OCI-LY1 (cell line): ENCODE measurements at regions not wholly inside any gene's neighbourhood (a gene's known extent, or its start where the extent isn't known, plus 50 kb on each side); places are given as distances from the start of the nearest gene placed in this dataset.
A peak's percentile ranks its signal among the peaks of the same experiment; 100 is the strongest.

ENCODE experiments used
- H2AFZ ChIP-seq: fragments of 200-600 bp; sonication (generic), shearing (Covaris generic); 2 replicates; pipeline ENCODE4 v1.6.0; 2014; ENCODE audit warnings: antibody characterized with exemption, mild to moderate bottlenecking, low read length
- H3F3A ChIP-seq: fragments of 200-600 bp; sonication (generic), shearing (Covaris generic); 2 replicates; pipeline ENCODE4 v1.6.0; 2014; ENCODE audit warnings: mild to moderate bottlenecking, antibody characterized with exemption, low read length, moderate library complexity; ENCODE audit not compliant: insufficient read depth
- H3K27ac ChIP-seq: fragments of 200-600 bp; sonication (generic); 2 replicates; pipeline ENCODE4 v1.5.1; 2014; ENCODE audit warnings: low read length, mixed run types, mild to moderate bottlenecking, low read depth; ENCODE audit not compliant: poor library complexity, severe bottlenecking
- H3K27me3 ChIP-seq: fragments of 200-600 bp; sonication (generic); 2 replicates; pipeline ENCODE4 v1.6.0; 2014; ENCODE audit warnings: antibody characterized with exemption, mild to moderate bottlenecking, low read length, moderate library complexity; ENCODE audit not compliant: insufficient read depth
- H3K36me3 ChIP-seq: fragments of 200-600 bp; sonication (generic); 2 replicates; pipeline ENCODE4 v1.6.1; 2014; ENCODE audit warnings: mild to moderate bottlenecking, antibody characterized with exemption, low read length, moderate library complexity, mixed read lengths; ENCODE audit not compliant: insufficient read depth
- H3K4me1 ChIP-seq: fragments of 200-600 bp; sonication (generic); 2 replicates; pipeline ENCODE4 v1.5.1; 2014; ENCODE audit warnings: mild to moderate bottlenecking, low read length, moderate library complexity; ENCODE audit not compliant: insufficient read depth, severe bottlenecking
- H3K4me2 ChIP-seq: fragments of 200-600 bp; sonication (generic), shearing (Covaris generic); 2 replicates; pipeline ENCODE4 v1.6.1; 2014; ENCODE audit warnings: low read length
- H3K4me3 ChIP-seq: fragments of 200-600 bp; sonication (generic); 2 replicates; pipeline ENCODE4 v1.5.1; 2014; ENCODE audit warnings: low read length, low read depth, mild to moderate bottlenecking, mixed read lengths; ENCODE audit not compliant: poor library complexity, severe bottlenecking
- H3K79me2 ChIP-seq: fragments of 200-600 bp; shearing (Covaris generic); 2 replicates; pipeline ENCODE4 v1.6.1; 2016; ENCODE audit warnings: mixed run types, low read length, mixed read lengths; ENCODE audit not compliant: insufficient read depth
- H3K9ac ChIP-seq: fragments of 200-600 bp; sonication (generic), shearing (Covaris generic); 2 replicates; pipeline ENCODE4 v1.6.1; 2014; ENCODE audit warnings: mild to moderate bottlenecking, low read length, mixed read lengths
- H3K9me2 ChIP-seq: fragments of 200-600 bp; sonication (generic), shearing (Covaris generic); 2 replicates; pipeline ENCODE4 v1.6.1; 2014; ENCODE audit warnings: low read depth, mild to moderate bottlenecking, low read length, mixed read lengths
- H3K9me3 ChIP-seq: fragments of 200-600 bp; shearing (Covaris generic); 2 replicates; pipeline ENCODE4 v1.6.1; 2014; ENCODE audit warnings: low read length, mixed read lengths
- H4K20me1 ChIP-seq: fragments of 200-600 bp; sonication (generic), shearing (Covaris generic); 2 replicates; pipeline ENCODE4 v1.6.0; 2016; ENCODE audit warnings: mild to moderate bottlenecking, low read length; ENCODE audit not compliant: insufficient read depth
- EZH2 ChIP-seq: fragments of 200-600 bp; sonication (generic), shearing (Covaris generic); IDR thresholded peaks from 2 replicates; pipeline ENCODE4 v1.8.0; 2017; ENCODE audit warnings: borderline replicate concordance, mixed run types, mild to moderate bottlenecking, antibody characterized with exemption, low read length, moderate library complexity, mixed read lengths
- TF ChIP-seq, protein P1 (sequence below): fragments of 200-600 bp; sonication (generic), shearing (Covaris generic); IDR thresholded peaks from 2 replicates; pipeline ENCODE4 v1.5.1; 2017; ENCODE audit warnings: mild to moderate bottlenecking, antibody characterized with exemption, low read length, moderate library complexity, mixed read lengths

DNA sequence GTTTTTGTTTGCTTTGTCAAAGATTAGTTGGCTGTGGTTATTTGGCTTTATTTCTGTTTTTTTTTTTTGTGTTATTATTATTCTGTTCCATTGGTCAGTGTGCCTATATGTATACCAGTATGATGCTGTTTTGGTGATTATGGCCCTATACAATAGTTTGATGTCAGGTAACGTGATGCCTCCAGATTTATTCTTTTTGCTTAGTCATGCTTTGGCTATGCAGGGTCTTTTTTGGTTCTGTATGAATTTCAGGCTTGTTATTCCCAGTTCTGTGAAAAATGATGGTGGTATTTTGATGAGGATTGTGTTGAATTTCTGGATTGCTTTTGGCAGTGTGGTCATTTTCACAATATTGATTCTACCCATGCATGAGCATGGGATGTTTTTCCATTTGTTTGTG, 312.8 kb downstream of the TAF11L14 start:
- Histone ChIP-seq H4K20me1 (no peaks in the 10 kb centered on the region), H3K4me2 (no peak overlapping the region), H3K79me2 (no peaks in the 10 kb centered on the region), H3K9ac (no peak overlapping the region), H3K9me3 (no peaks in the 10 kb centered on the region), H2AFZ (no peak overlapping the region), H3F3A (no peaks in the 10 kb centered on the region), H3K9me2 (no peaks in the 10 kb centered on the region), H3K4me1 (no peaks in the 10 kb centered on the region), H3K36me3 (no peaks in the 10 kb centered on the region), H3K4me3 (no peak overlapping the region), H3K27me3 (no peaks in the 10 kb centered on the region), H3K27ac (no peak overlapping the region)
- TF ChIP-seq, protein P1, sequence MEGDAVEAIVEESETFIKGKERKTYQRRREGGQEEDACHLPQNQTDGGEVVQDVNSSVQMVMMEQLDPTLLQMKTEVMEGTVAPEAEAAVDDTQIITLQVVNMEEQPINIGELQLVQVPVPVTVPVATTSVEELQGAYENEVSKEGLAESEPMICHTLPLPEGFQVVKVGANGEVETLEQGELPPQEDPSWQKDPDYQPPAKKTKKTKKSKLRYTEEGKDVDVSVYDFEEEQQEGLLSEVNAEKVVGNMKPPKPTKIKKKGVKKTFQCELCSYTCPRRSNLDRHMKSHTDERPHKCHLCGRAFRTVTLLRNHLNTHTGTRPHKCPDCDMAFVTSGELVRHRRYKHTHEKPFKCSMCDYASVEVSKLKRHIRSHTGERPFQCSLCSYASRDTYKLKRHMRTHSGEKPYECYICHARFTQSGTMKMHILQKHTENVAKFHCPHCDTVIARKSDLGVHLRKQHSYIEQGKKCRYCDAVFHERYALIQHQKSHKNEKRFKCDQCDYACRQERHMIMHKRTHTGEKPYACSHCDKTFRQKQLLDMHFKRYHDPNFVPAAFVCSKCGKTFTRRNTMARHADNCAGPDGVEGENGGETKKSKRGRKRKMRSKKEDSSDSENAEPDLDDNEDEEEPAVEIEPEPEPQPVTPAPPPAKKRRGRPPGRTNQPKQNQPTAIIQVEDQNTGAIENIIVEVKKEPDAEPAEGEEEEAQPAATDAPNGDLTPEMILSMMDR = no peak
- no peak for TF ChIP-seq EZH2

DNA sequence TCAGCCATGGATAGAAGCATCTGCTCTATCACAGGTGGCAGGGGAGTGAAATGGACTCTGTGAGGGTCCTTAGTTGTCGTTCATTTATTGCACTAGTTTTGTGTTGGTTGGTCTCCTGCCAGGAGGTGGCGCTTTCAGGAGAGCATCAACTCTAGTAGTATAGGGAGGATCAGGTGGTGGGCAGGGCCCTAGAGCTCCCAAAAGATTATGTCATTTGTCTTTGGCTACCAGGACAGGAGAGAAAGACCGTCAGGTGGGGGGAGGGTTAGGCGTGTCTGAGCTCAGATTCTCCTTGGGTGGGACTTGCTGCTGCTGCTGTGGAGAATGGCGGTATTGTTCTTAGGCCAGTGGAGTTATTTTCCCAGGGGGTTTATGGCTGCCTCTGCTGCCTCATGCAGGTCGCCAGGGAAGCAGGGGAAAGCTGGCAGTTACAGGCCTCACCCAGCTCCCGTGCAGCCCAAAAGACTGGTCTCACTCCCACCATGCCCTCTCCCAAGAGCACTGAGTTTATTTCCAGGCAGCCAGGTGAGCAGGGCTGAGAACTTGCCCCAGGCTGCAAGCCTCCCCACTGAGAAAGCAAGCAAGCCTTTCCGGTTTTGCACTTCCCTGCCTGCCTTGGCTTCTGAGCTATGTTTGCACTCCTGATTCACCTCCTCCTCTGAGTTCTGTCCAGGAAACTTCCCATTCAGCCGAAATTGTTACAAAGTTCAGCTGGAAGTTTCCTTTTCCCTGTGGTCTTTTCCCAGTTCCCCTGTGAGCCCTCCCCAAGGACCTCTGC, 317.3 kb downstream of the TAF11L14 start:
- no peaks in the 10 kb centered on the region for H3K4me1 ChIP-seq
- no peaks in the 10 kb centered on the region for H3K9me3 ChIP-seq
- no peaks in the 10 kb centered on the region for H3K9me2 ChIP-seq
- no peaks in the 10 kb centered on the region for H3K36me3 ChIP-seq
- H3K4me3 ChIP-seq = no peak overlapping the region
- no peaks in the 10 kb centered on the region for H4K20me1 ChIP-seq
- no peaks in the 10 kb centered on the region for H3K27me3 ChIP-seq
- H3K79me2 ChIP-seq = no peaks in the 10 kb centered on the region
- H3K27ac ChIP-seq = no peak overlapping the region
- H3K9ac ChIP-seq = no peak overlapping the region
- no peak overlapping the region for H2AFZ ChIP-seq
- no peaks in the 10 kb centered on the region for H3F3A ChIP-seq
- no peak overlapping the region for H3K4me2 ChIP-seq
- no peak for TF ChIP-seq EZH2
- TF ChIP-seq, protein P1 = peak; percentile 55; the same call in 1 of the 2 replicates

DNA sequence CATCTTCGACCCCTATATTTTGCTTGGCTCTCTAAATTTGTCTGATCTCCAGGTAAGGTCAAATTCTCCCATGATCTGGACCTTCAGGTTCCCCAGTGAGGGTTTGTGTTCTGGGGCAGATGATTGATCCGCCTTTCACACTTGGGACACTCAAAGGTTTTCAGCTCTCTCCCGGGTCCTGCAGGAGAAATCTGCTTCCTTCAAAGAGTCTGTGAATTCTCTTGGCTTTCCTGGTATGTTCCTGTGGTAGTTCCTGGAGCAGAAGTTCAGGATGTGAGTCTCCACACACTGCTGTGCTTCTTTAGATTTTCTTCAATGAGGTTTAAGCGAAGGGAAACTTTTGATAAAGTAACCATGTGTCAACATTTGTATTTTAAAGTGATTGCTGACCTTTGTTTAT, 318.0 kb downstream of the TAF11L14 start:
- Histone ChIP-seq H3K9ac (no peak overlapping the region), H3F3A (no peaks in the 10 kb centered on the region), H2AFZ (no peak overlapping the region), H3K4me3 (no peak overlapping the region), H3K79me2 (no peaks in the 10 kb centered on the region), H3K27me3 (no peaks in the 10 kb centered on the region), H3K9me3 (no peaks in the 10 kb centered on the region), H3K27ac (no peak overlapping the region), H3K4me2 (no peak overlapping the region), H3K4me1 (no peaks in the 10 kb centered on the region), H3K36me3 (no peaks in the 10 kb centered on the region), H3K9me2 (no peaks in the 10 kb centered on the region), H4K20me1 (no peaks in the 10 kb centered on the region)
- no peak for TF ChIP-seq EZH2
- TF ChIP-seq, protein P1 = no peak
